HCT116 (cell line): ENCODE measurements at regions not wholly inside any gene's neighbourhood (a gene's known extent, or its start where the extent isn't known, plus 50 kb on each side); places are given as distances from the start of the nearest gene placed in this dataset.

ENCODE experiments used
- ATAC-seq: fragments of 200-7000 bp; cut with Tn5 transposase; 2 replicates; pipeline ENCODE4 v1.9.1; 2020; ENCODE audit warnings: mild to moderate bottlenecking, moderate library complexity
- BruUV-seq: library from RNA; stranded (reverse); fragments of 400-500 nt; replicated peaks from 2 replicates; lab custom pipeline; 2021; lab: Mats Ljungman, UMichigan
- CTCF ChIA-PET: fragments of 300-600 bp; sonication (Branson Sonifier 250); formaldehyde crosslinking; loops from one replicate; lab custom pipeline; 2021; ENCODE audit warnings: antibody characterized with exemption; lab: Charles Lee
- POLR2A ChIA-PET: fragments of 300-600, 350-600 bp; sonication (Branson Sonifier 250); formaldehyde crosslinking; loops from one replicate; lab custom pipeline; 2021; ENCODE audit warnings: antibody characterized with exemption; lab: Charles Lee
- RAD21 ChIA-PET, 2 experiments: fragments of 300-600 bp; sonication (Branson Sonifier 250); formaldehyde crosslinking; loops; one replicate each; lab custom pipeline; 2023; ENCODE audit warnings: low total read pairs in 2 of 2; ENCODE audit not compliant: uncharacterized antibody in 2 of 2, unreplicated experiment in 2 of 2, low non-redundant PET in 1 of 2; lab: Charles Lee
- DNase-seq: peaks from one replicate; pipeline ENCODE4 v3.0.0-alpha.2; 2010; ENCODE audit warnings: low read depth, low spot score
- H2AFZ ChIP-seq: fragments of 200-600 bp; shearing (Covaris generic), sonication (generic); 2 replicates; pipeline ENCODE4 v1.6.1; 2017; ENCODE audit warnings: low read depth, mixed run types, mixed read lengths, antibody characterized with exemption, low read length; ENCODE audit not compliant: poor library complexity, severe bottlenecking
- H3K27ac ChIP-seq: 2 replicates; pipeline ENCODE4 v1.5.1; 2012; ENCODE audit warnings: low read depth, low read length
- H3K27me3 ChIP-seq: fragments of 200-600 bp; sonication (generic); 2 replicates; pipeline ENCODE4 v1.6.1; 2016; ENCODE audit warnings: mixed run types, low read length, mixed read lengths; ENCODE audit not compliant: insufficient read depth
- H3K36me3 ChIP-seq, 2 experiments: fragments of 200-500 bp in 1 of 2; fragments of 200-600 bp in 1 of 2; sonication (Bioruptor generic) in 1 of 2; sonication (generic) in 1 of 2; 2 replicates each; pipeline versions ENCODE4 v1.5.1 to v1.6.1; 2014 to 2016; ENCODE audit warnings: low read length in 2 of 2, inconsistent platforms in 1 of 2, mixed read lengths in 1 of 2, mixed run types in 1 of 2; ENCODE audit not compliant: insufficient read depth in 2 of 2, control insufficient read depth in 1 of 2
- H3K4me1 ChIP-seq, 2 experiments: fragments of 200-600 bp in 1 of 2; sonication (generic) in 1 of 2; 2 replicates each; pipeline versions ENCODE4 v1.5.1 to v1.6.1; 2012 to 2017; ENCODE audit warnings: low read length in 2 of 2, inconsistent platforms in 1 of 2, mild to moderate bottlenecking in 1 of 2, mixed read lengths in 1 of 2, mixed run types in 1 of 2, moderate library complexity in 1 of 2; ENCODE audit not compliant: insufficient read depth in 2 of 2, control insufficient read depth in 1 of 2
- H3K4me2 ChIP-seq: fragments of 200-600 bp; sonication (generic); 2 replicates; pipeline ENCODE4 v1.6.1; 2017; ENCODE audit warnings: mixed run types, low read length, mixed read lengths
- H3K4me3 ChIP-seq, 2 experiments: fragments of 200-600 bp in 1 of 2; sonication (generic) in 1 of 2; replicated peaks in 1 of 2; 2 replicates each; pipeline ENCODE4 v1.5.1; 2011 to 2016; ENCODE audit warnings: low read length in 2 of 2, control low read depth in 1 of 2, low read depth in 1 of 2, mild to moderate bottlenecking in 1 of 2, mixed read lengths in 1 of 2, mixed run types in 1 of 2
- H3K79me2 ChIP-seq: fragments of 200-600 bp; sonication (generic); 2 replicates; pipeline ENCODE4 v1.6.1; 2017; ENCODE audit warnings: mild to moderate bottlenecking, mixed run types, low read length, moderate library complexity, mixed read lengths; ENCODE audit not compliant: insufficient read depth
- H3K9ac ChIP-seq: fragments of 200-600 bp; sonication (generic); 2 replicates; pipeline ENCODE4 v1.6.1; 2016; ENCODE audit warnings: low read length, mixed read lengths
- H3K9me2 ChIP-seq: fragments of 200-600 bp; sonication (generic), shearing (Covaris generic); 2 replicates; pipeline ENCODE4 v1.6.1; 2017; ENCODE audit warnings: mixed run types, mild to moderate bottlenecking, moderate library complexity; ENCODE audit not compliant: insufficient read depth
- H3K9me3 ChIP-seq, 2 experiments: fragments of 200-500 bp in 1 of 2; fragments of 200-600 bp in 1 of 2; sonication (Bioruptor generic) in 1 of 2; sonication (generic) in 1 of 2; 2 replicates each; pipeline ENCODE4 v1.6.1; 2014 to 2017; ENCODE audit warnings: low read length in 2 of 2, mixed read lengths in 2 of 2, inconsistent platforms in 1 of 2, low read depth in 1 of 2, mild to moderate bottlenecking in 1 of 2, mixed run types in 1 of 2, moderate library complexity in 1 of 2; ENCODE audit not compliant: control insufficient read depth in 1 of 2, insufficient read depth in 1 of 2
- H4K20me1 ChIP-seq: fragments of 200-600 bp; sonication (generic), shearing (Covaris generic); 2 replicates; pipeline ENCODE4 v1.6.1; 2017; ENCODE audit warnings: mixed run types, mild to moderate bottlenecking, moderate library complexity; ENCODE audit not compliant: insufficient read depth
- CBX3 ChIP-seq: IDR thresholded peaks from 2 replicates; pipeline ENCODE4 v1.6.1; 2012; ENCODE audit warnings: low read depth
- EGR1 ChIP-seq: IDR thresholded peaks from 2 replicates; pipeline ENCODE4 v1.6.1; 2012; ENCODE audit warnings: low read depth
- ELF1 ChIP-seq: IDR thresholded peaks from 2 replicates; pipeline ENCODE4 v1.6.1; 2012; ENCODE audit warnings: low read depth, borderline replicate concordance
- EZH2phosphoT487 ChIP-seq: fragments of 200-600 bp; IDR thresholded peaks from 2 replicates; pipeline ENCODE4 v1.6.1; 2018; ENCODE audit warnings: antibody characterized with exemption, borderline replicate concordance
- RAD21 ChIP-seq: IDR thresholded peaks from 2 replicates; pipeline ENCODE4 v1.6.1; 2012; ENCODE audit warnings: low read depth, mild to moderate bottlenecking
- SIN3A ChIP-seq: IDR thresholded peaks from 2 replicates; pipeline ENCODE4 v1.6.1; 2012; ENCODE audit warnings: low read depth
- SP1 ChIP-seq: IDR thresholded peaks from 2 replicates; pipeline ENCODE4 v1.6.1; 2012; ENCODE audit warnings: low read depth
- YY1 ChIP-seq: IDR thresholded peaks from 2 replicates; pipeline ENCODE4 v1.6.1; 2011; ENCODE audit warnings: low read length, low read depth, moderate library complexity, mild to moderate bottlenecking; ENCODE audit not compliant: insufficient replicate concordance; ENCODE audit errors: extremely low read depth
- ZFX ChIP-seq: fragments of 450-650 bp; IDR thresholded peaks from 2 replicates; pipeline ENCODE4 v1.6.1; 2017
- intact Hi-C: fragments of 100-400 bp; cut with micrococcal nuclease; formaldehyde crosslinking; loops from 2 replicates; pipeline ENCODE4 v1.10.0; 2022
- TF ChIP-seq, protein P1 (sequence below), 3 experiments: fragments of 200-600 bp in 1 of 3; sonication (generic) in 1 of 3; IDR thresholded peaks in 2 of 3; conservative IDR thresholded peaks in 1 of 3; 2 replicates each; pipeline ENCODE4 v1.5.1; 2012 to 2017; ENCODE audit warnings: low read depth in 2 of 3, low read length in 2 of 3, antibody characterized with exemption in 1 of 3, borderline replicate concordance in 1 of 3, control low read depth in 1 of 3, mild to moderate bottlenecking in 1 of 3, mixed read lengths in 1 of 3, mixed run types in 1 of 3, moderate library complexity in 1 of 3; ENCODE audit not compliant: insufficient read depth in 1 of 3
- TF ChIP-seq, protein P2 (sequence below): IDR thresholded peaks from 2 replicates; pipeline ENCODE4 v1.6.1; 2012
- TF ChIP-seq, protein P3 (sequence below): IDR thresholded peaks from 2 replicates; pipeline ENCODE4 v1.6.1; 2012

DNA sequence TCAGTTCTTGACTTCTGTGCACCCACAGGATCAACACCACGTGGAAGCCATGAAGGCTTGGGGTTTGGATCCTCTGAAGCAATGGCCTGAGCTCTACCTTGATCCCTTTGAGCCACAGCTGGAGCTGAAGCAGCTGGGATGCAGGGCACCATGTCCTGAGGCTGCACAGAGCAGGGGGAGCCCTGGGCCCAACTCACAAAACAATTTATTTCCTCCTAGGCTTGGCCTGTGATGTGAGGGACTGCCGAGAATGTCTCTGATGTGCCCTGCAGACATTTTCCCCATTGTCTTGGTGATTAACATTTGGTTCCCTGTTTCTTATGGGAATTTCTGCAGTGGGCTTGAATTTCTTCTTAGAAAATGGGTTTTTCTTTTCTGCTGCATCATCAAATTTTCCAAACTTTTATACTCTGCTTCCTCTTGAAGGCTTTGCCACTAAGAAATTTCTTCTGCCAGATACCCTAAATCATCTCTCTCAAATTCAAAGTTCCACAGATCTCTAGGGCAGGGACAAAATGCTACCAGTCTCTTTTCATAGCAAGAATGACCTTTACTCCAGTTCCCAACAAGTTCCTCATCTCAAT is 288.2 kb downstream of the CCDC59 start:
- Histone ChIP-seq H3K27me3 (no peaks in the 10 kb centered on the region), H3K9ac (no peak overlapping the region), H2AFZ (no peak overlapping the region), H3K9me2 (no peaks in the 10 kb centered on the region), H3K36me3 (no peaks in the 10 kb centered on the region), H3K9me3 (no peaks in the 10 kb centered on the region), H3K27ac (no peak overlapping the region), H3K4me3 (no peak overlapping the region), H3K4me2 (no peak overlapping the region), H3K79me2 (no peaks in the 10 kb centered on the region), H3K4me1 (no peaks in the 10 kb centered on the region), H4K20me1 (no peaks in the 10 kb centered on the region)
- ChIA-PET RAD21 (no interaction called here), CTCF (no interaction called here), POLR2A (no interaction called here)
- intact Hi-C loops = no loop called here
- TF ChIP-seq YY1 = no peak
- TF ChIP-seq, protein P1, sequence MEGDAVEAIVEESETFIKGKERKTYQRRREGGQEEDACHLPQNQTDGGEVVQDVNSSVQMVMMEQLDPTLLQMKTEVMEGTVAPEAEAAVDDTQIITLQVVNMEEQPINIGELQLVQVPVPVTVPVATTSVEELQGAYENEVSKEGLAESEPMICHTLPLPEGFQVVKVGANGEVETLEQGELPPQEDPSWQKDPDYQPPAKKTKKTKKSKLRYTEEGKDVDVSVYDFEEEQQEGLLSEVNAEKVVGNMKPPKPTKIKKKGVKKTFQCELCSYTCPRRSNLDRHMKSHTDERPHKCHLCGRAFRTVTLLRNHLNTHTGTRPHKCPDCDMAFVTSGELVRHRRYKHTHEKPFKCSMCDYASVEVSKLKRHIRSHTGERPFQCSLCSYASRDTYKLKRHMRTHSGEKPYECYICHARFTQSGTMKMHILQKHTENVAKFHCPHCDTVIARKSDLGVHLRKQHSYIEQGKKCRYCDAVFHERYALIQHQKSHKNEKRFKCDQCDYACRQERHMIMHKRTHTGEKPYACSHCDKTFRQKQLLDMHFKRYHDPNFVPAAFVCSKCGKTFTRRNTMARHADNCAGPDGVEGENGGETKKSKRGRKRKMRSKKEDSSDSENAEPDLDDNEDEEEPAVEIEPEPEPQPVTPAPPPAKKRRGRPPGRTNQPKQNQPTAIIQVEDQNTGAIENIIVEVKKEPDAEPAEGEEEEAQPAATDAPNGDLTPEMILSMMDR (IDR thresholded peaks at IDR 0.05 in 2 of 3, conservative IDR thresholded peaks at IDR 0.05 in 1 of 3; ENCODE audit: borderline replicate concordance in 1 of 3, insufficient read depth in 1 of 3, low read depth in 2 of 3, low read length in 2 of 3) = no peak
- TF ChIP-seq EGR1 = no peak
- no peak for TF ChIP-seq ZFX
- TF ChIP-seq, protein P2, sequence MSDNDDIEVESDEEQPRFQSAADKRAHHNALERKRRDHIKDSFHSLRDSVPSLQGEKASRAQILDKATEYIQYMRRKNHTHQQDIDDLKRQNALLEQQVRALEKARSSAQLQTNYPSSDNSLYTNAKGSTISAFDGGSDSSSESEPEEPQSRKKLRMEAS = no peak
- no peak for TF ChIP-seq CBX3
- no peak for TF ChIP-seq RAD21
- TF ChIP-seq EZH2phosphoT487 = no peak
- TF ChIP-seq, protein P3, sequence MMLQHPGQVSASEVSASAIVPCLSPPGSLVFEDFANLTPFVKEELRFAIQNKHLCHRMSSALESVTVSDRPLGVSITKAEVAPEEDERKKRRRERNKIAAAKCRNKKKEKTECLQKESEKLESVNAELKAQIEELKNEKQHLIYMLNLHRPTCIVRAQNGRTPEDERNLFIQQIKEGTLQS = no peak
- TF ChIP-seq ELF1 = no peak
- no peak for TF ChIP-seq SP1
- no peak for TF ChIP-seq SIN3A
- DNase-seq (no peak), ATAC-seq (no peak)
- no TSS peak for BruUV-seq
